ENCODE measurements at regions not wholly inside any gene's neighbourhood (a gene's known extent, or its start where the extent isn't known, plus 50 kb on each side); places are given as distances from the start of the nearest gene placed in this dataset.

- H3K9me3 ChIP-seq: peaks cover 0 to 4% of the 10 kb centered on the region in 2 donors
- H3K4me3 ChIP-seq: no peak overlapping the region
- DNase-seq (no peak), ATAC-seq (no peak)
- no peaks in the 10 kb centered on the region for H3K27me3 ChIP-seq
- TF ChIP-seq CTCF (IDR thresholded peaks at IDR 0.05): no peak
- H3K27ac ChIP-seq: no peak overlapping the region
- intact Hi-C loops (cut with DNase I): no loop called here
- no peaks in the 10 kb centered on the region for H3K4me1 ChIP-seq
- H3K36me3 ChIP-seq: no peaks in the 10 kb centered on the region
Measured at GRCh38 chr16:80377096-80377956, 163.5 kb upstream of the DYNLRB2 start.

- no peak for ATAC-seq
- Histone ChIP-seq H3K36me3 (no peaks in the 10 kb centered on the region), H3K27ac (no peak overlapping the region), H3K4me1 (no peaks in the 10 kb centered on the region), H3K4me3 (no peak overlapping the region), H3K9me3 (peaks cover 0 to 4% of the 10 kb centered on the region in 2 donors), H3K27me3 (no peaks in the 10 kb centered on the region)
- TF ChIP-seq CTCF (IDR thresholded peaks at IDR 0.05): no peak
- intact Hi-C loops (cut with DNase I): no loop called here
- no peak for DNase-seq
Measured at GRCh38 chr16:80375973-80376372, 164.8 kb upstream of the DYNLRB2 start.

GRCh38 chr16:80375513-80375912, 165.3 kb upstream of the DYNLRB2 start:
- H3K4me1 ChIP-seq: no peaks in the 10 kb centered on the region
- no peak for TF ChIP-seq CTCF (IDR thresholded peaks at IDR 0.05)
- H3K27me3 ChIP-seq: no peaks in the 10 kb centered on the region
- DNase-seq (no peak), ATAC-seq (no peak)
- H3K36me3 ChIP-seq: no peaks in the 10 kb centered on the region
- H3K9me3 ChIP-seq: peaks cover 0 to 4% of the 10 kb centered on the region in 2 donors
- no peak overlapping the region for H3K4me3 ChIP-seq
- intact Hi-C loops (cut with DNase I): no loop called here
- H3K27ac ChIP-seq: no peak overlapping the region

- H3K36me3 ChIP-seq: no peaks in the 10 kb centered on the region
- no peaks in the 10 kb centered on the region for H3K4me1 ChIP-seq
- H3K27me3 ChIP-seq: no peaks in the 10 kb centered on the region
- DNase-seq (no peak), ATAC-seq (no peak)
- TF ChIP-seq CTCF (IDR thresholded peaks at IDR 0.05): no peak
- peaks cover 0 to 4% of the 10 kb centered on the region in 2 donors for H3K9me3 ChIP-seq
- intact Hi-C loops (cut with DNase I): no loop called here
- no peak overlapping the region for H3K4me3 ChIP-seq
- no peak overlapping the region for H3K27ac ChIP-seq
Measured at GRCh38 chr16:80372341-80372740, 168.5 kb upstream of the DYNLRB2 start.

GRCh38 chr16:80369138-80369958, 171.4 kb upstream of the DYNLRB2 start:
- peak in 1 of 2 donors; percentile 28 for TF ChIP-seq CTCF (IDR thresholded peaks at IDR 0.05)
- peak in 2 of 4 donors; percentile 59 to 71 for DNase-seq

More at GRCh38 chr16:80369138-80369958, 171.4 kb upstream of the DYNLRB2 start:
- intact Hi-C loops (cut with DNase I): no loop called here
- H3K9me3 ChIP-seq: peaks cover 0 to 4% of the 10 kb centered on the region in 2 donors
- no peaks in the 10 kb centered on the region for H3K4me1 ChIP-seq
- ATAC-seq: peak; percentile 86
- H3K4me3 ChIP-seq: no peak overlapping the region
- H3K27me3 ChIP-seq: no peaks in the 10 kb centered on the region
- H3K27ac ChIP-seq: no peak overlapping the region
- H3K36me3 ChIP-seq: no peaks in the 10 kb centered on the region

All from left lung (tissue), 4 donors.